GM19455 (cell line): ENCODE measurements at regions not wholly inside any gene's neighbourhood (a gene's known extent, or its start where the extent isn't known, plus 50 kb on each side); places are given as distances from the start of the nearest gene placed in this dataset.

Source experiments
- ATAC-seq: cut with Tn5 transposase; IDR thresholded peaks from one replicate; pipeline ENCODE4 v1.9.1; 2021; ENCODE audit not compliant: unreplicated experiment

- no peak for ATAC-seq
These were observed 519.1 kb downstream of the IQCM start for GRCh38 chr4:149296503-149296902.

GRCh38 chr4:149296084-149296483 lies 519.6 kb downstream of the IQCM start:
- ATAC-seq: no peak

GRCh38 chr4:149294601-149295000 lies 521.0 kb downstream of the IQCM start:
- no peak for ATAC-seq

- no peak for ATAC-seq
These were observed 522.5 kb downstream of the IQCM start for GRCh38 chr4:149293046-149293649.

- ATAC-seq: no peak
These were observed 523.1 kb downstream of the IQCM start for GRCh38 chr4:149292425-149293007.

DNA sequence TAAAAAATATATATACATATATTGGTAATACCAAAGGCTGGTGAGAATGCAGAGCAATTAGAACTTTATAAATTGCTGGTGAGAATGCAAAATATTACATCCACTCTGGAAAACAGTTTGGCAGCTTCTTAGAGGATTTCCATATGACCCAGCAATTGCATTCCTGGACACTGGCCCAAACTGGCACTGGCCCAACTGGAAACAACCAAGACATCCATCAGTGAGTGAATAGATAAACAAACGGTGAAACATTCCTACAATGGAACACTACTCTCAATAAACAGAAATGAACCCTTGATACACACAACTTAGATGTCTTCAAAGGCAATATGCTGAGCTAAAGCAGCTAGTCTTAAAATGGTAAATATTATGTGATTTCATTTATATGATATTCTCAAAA lies 524.2 kb downstream of the IQCM start:
- no peak for ATAC-seq

GRCh38 chr4:149280806-149281205 lies 534.8 kb downstream of the IQCM start:
- no peak for ATAC-seq

DNA sequence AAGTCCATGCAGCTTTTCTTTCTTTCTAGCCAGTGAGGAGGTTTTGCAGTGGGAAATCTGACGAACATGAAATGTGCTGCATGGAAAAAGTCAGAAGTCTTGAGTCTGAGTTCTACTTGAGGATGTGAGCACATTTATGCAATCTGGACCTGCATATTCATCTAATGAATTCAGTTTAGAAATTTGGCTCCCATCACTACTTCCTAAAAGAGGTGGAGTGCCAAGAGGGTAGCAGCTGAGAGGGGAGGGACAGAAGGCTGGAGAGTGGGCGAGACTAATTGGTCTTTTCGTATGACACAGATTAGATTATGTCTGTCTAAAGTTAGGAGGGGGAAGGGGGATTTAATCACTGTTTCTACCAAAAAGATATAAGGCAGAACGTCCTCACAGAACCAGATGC lies 535.9 kb downstream of the IQCM start:
- no peak for ATAC-seq

DNA sequence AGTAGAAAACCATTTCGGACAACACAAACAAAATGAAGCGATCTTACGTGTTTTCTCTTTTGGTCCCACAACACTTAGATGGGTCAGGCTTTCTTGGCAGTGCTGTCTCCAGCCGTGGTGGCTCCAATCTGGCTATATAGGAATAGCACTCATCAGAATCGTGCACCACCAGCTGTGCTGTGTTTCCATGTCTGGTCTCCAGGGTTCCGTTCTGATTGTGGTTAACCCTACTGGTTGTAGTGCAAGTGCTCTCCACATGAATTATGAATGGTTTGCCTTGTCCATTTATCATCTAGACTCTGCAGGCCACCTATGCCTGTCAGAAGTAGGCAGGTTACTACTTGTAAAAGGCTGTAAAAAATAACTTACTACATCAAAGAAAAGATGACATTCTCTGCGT lies 536.3 kb downstream of the IQCM start:
- no peak for ATAC-seq

DNA sequence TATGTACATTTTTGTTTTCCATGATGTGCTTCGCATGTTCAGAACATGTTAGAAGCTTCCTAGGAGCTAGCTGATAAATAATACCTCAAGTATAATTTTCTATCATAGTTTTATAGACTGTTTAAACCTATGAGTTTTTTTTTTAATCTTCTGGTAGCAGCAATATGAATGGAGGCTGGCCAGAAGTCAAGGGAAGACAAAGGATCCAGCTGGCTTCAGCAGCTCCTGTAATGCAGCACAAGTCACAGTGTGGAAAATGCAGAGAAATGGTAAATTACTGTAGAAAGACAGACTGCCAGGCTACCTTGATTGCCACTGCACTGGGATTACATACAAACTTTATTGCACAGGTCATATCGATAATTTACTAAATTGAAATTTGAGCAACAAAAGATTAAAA lies 537.9 kb downstream of the IQCM start:
- ATAC-seq: no peak

GRCh38 chr4:149269835-149270234 lies 545.8 kb downstream of the IQCM start:
- no peak for ATAC-seq

DNA sequence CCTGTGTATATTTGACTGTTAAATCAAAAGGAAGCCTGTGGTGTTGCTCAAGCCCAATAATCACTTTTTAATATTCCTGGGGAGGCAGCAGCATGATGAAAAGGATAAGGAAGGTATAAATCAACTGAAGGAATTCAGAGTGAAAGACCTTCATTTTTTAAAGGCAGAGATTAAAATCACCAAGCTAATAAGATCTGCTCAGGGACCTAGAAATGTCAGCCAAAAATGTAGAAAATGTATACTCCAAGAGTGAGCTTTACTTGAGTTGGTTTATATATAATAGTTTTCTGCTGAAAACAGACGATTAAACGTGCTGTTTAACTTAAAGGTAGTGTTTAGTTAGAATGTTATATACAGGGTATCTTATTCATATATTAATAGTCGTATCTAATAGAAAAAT lies 549.3 kb downstream of the IQCM start:
- no peak for ATAC-seq

DNA sequence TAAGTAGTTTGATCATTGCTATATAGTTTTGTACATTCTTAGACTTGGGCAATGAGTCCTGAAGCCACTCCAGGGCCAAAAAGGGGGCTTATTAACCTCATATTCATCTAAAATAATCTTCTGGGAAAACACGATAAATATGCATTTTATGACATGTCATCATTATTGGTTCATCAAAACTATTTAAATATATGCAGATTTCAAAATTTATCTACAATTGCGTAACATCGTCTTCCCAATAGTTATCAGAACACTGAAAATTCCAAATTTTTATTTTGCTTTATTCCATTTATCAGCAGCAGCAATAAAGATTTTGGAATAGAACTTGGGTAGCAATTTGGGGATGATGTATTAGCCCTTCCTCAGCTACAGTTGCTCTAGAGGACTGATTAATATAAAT lies 550.0 kb downstream of the IQCM start:
- ATAC-seq: no peak

DNA sequence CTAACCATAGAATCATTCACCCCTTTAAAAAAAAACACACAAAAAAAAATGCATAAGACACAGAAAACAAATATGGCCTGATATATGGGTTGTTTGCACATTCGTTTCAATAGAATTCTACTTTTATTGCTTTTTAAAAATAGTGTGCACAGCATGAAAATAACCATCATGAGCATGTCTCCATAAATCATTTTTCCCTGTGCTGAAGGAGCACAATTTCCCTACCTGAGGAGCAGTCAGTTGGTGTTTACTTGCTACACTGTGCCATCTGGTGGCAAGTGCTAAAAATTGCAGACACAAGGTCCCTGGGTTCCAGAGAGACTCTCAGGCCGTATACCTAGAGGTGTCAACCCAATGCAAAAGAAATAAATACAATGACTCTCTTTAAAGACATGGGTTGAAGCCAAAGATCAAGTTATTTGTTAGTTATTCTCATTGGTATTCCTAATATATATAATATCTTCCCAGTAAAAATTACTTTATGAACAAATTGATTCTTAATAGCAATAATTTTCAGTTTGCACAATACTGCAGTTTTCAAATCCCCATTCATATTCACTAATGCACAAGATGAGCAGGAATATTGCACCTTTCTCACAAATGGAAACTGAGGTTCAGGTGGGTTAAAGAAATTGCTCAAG lies 551.4 kb downstream of the IQCM start:
- ATAC-seq: peak; percentile 90

GRCh38 chr4:149248191-149248764 lies 567.4 kb downstream of the IQCM start:
- ATAC-seq: no peak

DNA sequence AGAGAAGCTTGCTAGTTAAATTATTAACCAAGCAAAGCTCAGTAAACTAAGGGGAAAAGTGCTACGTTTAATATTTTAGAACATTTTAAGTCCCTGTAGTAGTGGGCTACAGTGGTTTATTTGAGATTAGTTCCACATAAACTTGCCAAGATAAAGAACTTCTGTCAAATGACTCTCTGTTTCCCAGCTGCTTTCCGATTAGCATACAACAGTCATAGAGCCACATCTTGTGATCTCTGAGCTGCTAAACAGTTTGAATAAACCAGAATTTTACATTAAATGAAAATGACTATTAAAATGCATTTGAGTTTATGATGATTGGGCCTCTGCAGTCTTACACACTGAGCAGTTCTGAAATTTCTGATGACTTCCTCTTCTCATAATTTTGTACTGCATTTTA lies 568.5 kb downstream of the IQCM start:
- no peak for ATAC-seq

DNA sequence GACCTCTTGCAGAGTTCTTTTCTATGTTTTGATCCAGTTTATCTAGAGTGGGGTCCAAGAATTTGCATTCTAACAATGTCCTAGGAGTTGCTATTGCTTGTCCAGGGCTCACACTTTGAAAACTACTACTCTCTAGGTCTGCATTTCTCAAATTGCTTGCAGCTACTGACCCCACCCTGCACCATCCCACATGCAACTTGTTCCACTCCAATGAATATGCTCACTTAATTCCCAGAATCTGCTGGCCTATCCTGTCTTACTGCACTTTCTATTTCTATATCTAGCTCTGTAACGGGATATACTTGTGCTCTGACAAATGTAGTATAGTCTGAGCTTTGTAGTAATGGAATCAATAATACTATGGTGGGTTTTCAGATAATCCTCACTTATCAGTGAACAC lies 570.3 kb downstream of the IQCM start:
- ATAC-seq: no peak

DNA sequence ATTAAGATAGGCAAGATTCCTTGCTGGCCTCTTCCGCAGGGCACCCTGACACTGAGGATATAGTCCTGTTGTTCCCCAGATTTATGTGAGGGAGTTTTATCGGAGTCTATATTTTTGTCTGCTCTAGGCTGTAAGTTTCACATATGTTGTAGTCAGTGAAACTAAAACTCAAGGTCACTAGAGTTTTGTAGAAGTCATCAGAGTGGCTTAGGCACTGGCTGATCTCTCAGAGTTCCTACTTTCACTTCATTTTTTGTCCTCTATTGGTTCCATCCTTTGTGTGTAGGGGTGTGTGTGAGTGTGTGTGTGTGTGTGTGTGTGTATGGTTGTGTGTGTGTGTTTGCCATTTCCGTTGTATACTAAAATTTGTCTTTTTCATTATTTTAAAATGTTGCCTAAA lies 577.5 kb downstream of the IQCM start:
- no peak for ATAC-seq

- ATAC-seq: no peak
These were observed 580.8 kb downstream of the IQCM start for GRCh38 chr4:149234798-149235197.

DNA sequence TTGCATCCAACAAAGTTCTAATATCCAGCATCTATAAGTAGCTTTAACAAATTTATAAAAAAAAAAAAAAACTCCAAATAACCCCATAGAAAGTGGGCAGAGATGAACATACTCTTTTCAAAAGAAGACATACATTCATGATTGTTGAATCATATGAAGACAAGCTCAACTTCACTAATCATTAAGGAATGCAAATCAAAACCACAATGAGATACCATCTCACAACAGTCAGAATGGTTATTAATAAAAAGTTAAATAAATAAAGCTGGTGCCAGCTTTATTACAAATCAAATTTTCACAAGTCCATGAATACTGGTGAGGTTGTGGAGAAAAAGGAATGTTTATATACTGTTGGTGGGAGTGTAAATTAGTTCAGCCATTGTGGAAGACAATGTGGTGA lies 592.0 kb downstream of the IQCM start:
- no peak for ATAC-seq

GRCh38 chr4:149218672-149219071 lies 597.0 kb downstream of the IQCM start:
- no peak for ATAC-seq

GRCh38 chr4:149214301-149214700 lies 601.3 kb downstream of the IQCM start:
- ATAC-seq: no peak
